Upper lobe of left lung (tissue), 6 donors: ENCODE measurements at regions not wholly inside any gene's neighbourhood (a gene's known extent, or its start where the extent isn't known, plus 50 kb on each side); places are given as distances from the start of the nearest gene placed in this dataset.

ENCODE experiments used
- ATAC-seq, 2 donors: fragments of 200-7000 bp; cut with Tn5 transposase; one replicate each; pipeline ENCODE4 v1.9.1; 2022; ENCODE audit warnings: mild to moderate bottlenecking in 2 of 2, moderate library complexity in 2 of 2; ENCODE audit not compliant: low FRiP score in 2 of 2
- DNase-seq, 2 donors: peaks; one replicate each; pipeline ENCODE4 v3.0.0-alpha.2; 2019 to 2020
- H3K27ac ChIP-seq, 4 donors: fragments of 200-600 bp; sonication (generic); one replicate each; pipeline ENCODE4 v1.5.1; 2016 to 2019
- H3K27me3 ChIP-seq, 4 donors: fragments of 200-600 bp; sonication (generic); one replicate each; pipeline ENCODE4 v1.5.1; 2017 to 2019
- H3K36me3 ChIP-seq, 4 donors: fragments of 200-600 bp; sonication (generic); one replicate each; pipeline ENCODE4 v1.5.1; 2016 to 2019
- H3K4me1 ChIP-seq, 4 donors: fragments of 200-600 bp; sonication (generic); one replicate each; pipeline ENCODE4 v1.5.1; 2018 to 2019
- H3K4me3 ChIP-seq, 4 donors: fragments of 200-600 bp; sonication (generic); one replicate each; pipeline ENCODE4 v1.5.1; 2017 to 2019; ENCODE audit warnings: mild to moderate bottlenecking in 2 of 4, moderate library complexity in 1 of 4
- H3K9me3 ChIP-seq, 4 donors: fragments of 200-600 bp; sonication (generic); one replicate each; pipeline ENCODE4 v1.5.1; 2018 to 2019
- CTCF ChIP-seq, 6 experiments: fragments of 450-650 bp in 4 of 6; fragments of 200-600 bp in 2 of 6; sonication (generic) in 2 of 6; IDR thresholded peaks; one replicate each; pipeline ENCODE4 v1.5.1; 2016 to 2019; ENCODE audit warnings: antibody characterized with exemption in 6 of 6
- EP300 ChIP-seq, 4 donors: sonication (generic); formaldehyde crosslinking; IDR thresholded peaks; one replicate each; pipeline ENCODE4 v1.5.1; 2017; ENCODE audit warnings: antibody characterized with exemption in 4 of 4, control low read depth in 2 of 4
- POLR2A ChIP-seq, 4 donors: fragments of 450-650 bp; IDR thresholded peaks; one replicate each; pipeline ENCODE4 v1.5.1; 2016 to 2017; ENCODE audit warnings: antibody characterized with exemption in 4 of 4, mild to moderate bottlenecking in 2 of 4
- POLR2AphosphoS5 ChIP-seq, 2 donors: sonication (generic); formaldehyde crosslinking; IDR thresholded peaks; one replicate each; pipeline ENCODE4 v1.5.1; 2017; ENCODE audit warnings: antibody characterized with exemption in 2 of 2
- WGBS, 2 donors: methylation state at CpG; one replicate each; pipeline ENCODE4 v1.1.5; 2017 to 2018; 5-methylcytosine and 5-hydroxymethylcytosine counted together
- donor health status: DM: no; HTN: no; CAD: no; lungs with moderate emphysema.
- donor health status: DM: no; HTN: yes; CAD: no; lungs with severe emphysema.

- H3K27me3 ChIP-seq: no peaks in the 10 kb centered on the region
- no peaks in the 10 kb centered on the region for H3K4me1 ChIP-seq
- H3K27ac ChIP-seq: no peak overlapping the region
- ATAC-seq: no peak
- WGBS, 2 donors: 51 to 79% methylated on average over 3 of the region's 3 CpGs
- no peak overlapping the region for H3K4me3 ChIP-seq
- no peak for DNase-seq
- no peaks in the 10 kb centered on the region for H3K9me3 ChIP-seq
- no peaks in the 10 kb centered on the region for H3K36me3 ChIP-seq
- TF ChIP-seq EP300 (IDR thresholded peaks at IDR 0.05): no peak
- no peak for TF ChIP-seq POLR2AphosphoS5 (IDR thresholded peaks at IDR 0.05)
- no peak for TF ChIP-seq CTCF (IDR thresholded peaks at IDR 0.05)
- TF ChIP-seq POLR2A (IDR thresholded peaks at IDR 0.05): no peak
These were observed 301.3 kb upstream of the RBMS1 start for GRCh38 chr2:160794926-160795325.

GRCh38 chr2:160803881-160804280, 310.3 kb upstream of the RBMS1 start:
- H3K4me1 ChIP-seq: no peaks in the 10 kb centered on the region
- TF ChIP-seq CTCF (IDR thresholded peaks at IDR 0.05): no peak
- TF ChIP-seq EP300 (IDR thresholded peaks at IDR 0.05): no peak
- TF ChIP-seq POLR2AphosphoS5 (IDR thresholded peaks at IDR 0.05): no peak
- TF ChIP-seq POLR2A (IDR thresholded peaks at IDR 0.05): no peak
- ATAC-seq: no peak

GRCh38 chr2:160810406-160810805, 316.8 kb upstream of the RBMS1 start:
- no peaks in the 10 kb centered on the region for H3K36me3 ChIP-seq
- no peak overlapping the region for H3K4me3 ChIP-seq
- 91 to 94% methylated on average over 3 of the region's 3 CpGs for WGBS, 2 donors
- no peaks in the 10 kb centered on the region for H3K9me3 ChIP-seq
- H3K27me3 ChIP-seq: no peaks in the 10 kb centered on the region
- H3K4me1 ChIP-seq: no peaks in the 10 kb centered on the region
- ATAC-seq (no peak), DNase-seq (no peak)
- TF ChIP-seq CTCF (IDR thresholded peaks at IDR 0.05): no peak
- TF ChIP-seq EP300 (IDR thresholded peaks at IDR 0.05): no peak
- TF ChIP-seq POLR2AphosphoS5 (IDR thresholded peaks at IDR 0.05): no peak
- no peak for TF ChIP-seq POLR2A (IDR thresholded peaks at IDR 0.05)
- H3K27ac ChIP-seq: no peak overlapping the region

More at GRCh38 chr2:160803881-160804280, 310.3 kb upstream of the RBMS1 start:
- Histone ChIP-seq H3K36me3 (no peaks in the 10 kb centered on the region), H3K4me3 (no peak overlapping the region), H3K27me3 (no peaks in the 10 kb centered on the region), H3K9me3 (no peaks in the 10 kb centered on the region), H3K27ac (no peak overlapping the region)
- no peak for DNase-seq

- Histone ChIP-seq H3K4me3 (no peak overlapping the region), H3K9me3 (no peaks in the 10 kb centered on the region), H3K27ac (peak overlapping the region in 1 of 4 donors; percentile 19), H3K27me3 (no peaks in the 10 kb centered on the region), H3K4me1 (no peaks in the 10 kb centered on the region), H3K36me3 (no peaks in the 10 kb centered on the region)
- TF ChIP-seq CTCF (IDR thresholded peaks at IDR 0.05): no peak
- no peak for TF ChIP-seq POLR2A (IDR thresholded peaks at IDR 0.05)
- no peak for TF ChIP-seq EP300 (IDR thresholded peaks at IDR 0.05)
- no peak for TF ChIP-seq POLR2AphosphoS5 (IDR thresholded peaks at IDR 0.05)
- ATAC-seq: no peak
- no peak for DNase-seq
- WGBS, 2 donors: 62 to 69% methylated on average over 6 of the region's 6 CpGs
These were observed 319.4 kb upstream of the RBMS1 start for GRCh38 chr2:160812830-160813505.

- no peak for TF ChIP-seq POLR2A (IDR thresholded peaks at IDR 0.05)
- no peak for TF ChIP-seq EP300 (IDR thresholded peaks at IDR 0.05)
- TF ChIP-seq CTCF (IDR thresholded peaks at IDR 0.05): no peak
- TF ChIP-seq POLR2AphosphoS5 (IDR thresholded peaks at IDR 0.05): no peak
- WGBS, 2 donors: 53 to 59% methylated on average over 5 of the region's 5 CpGs
- ATAC-seq (no peak), DNase-seq (no peak)
- no peaks in the 10 kb centered on the region for H3K36me3 ChIP-seq
- H3K27me3 ChIP-seq: no peaks in the 10 kb centered on the region
- H3K4me3 ChIP-seq: no peak overlapping the region
- H3K4me1 ChIP-seq: no peaks in the 10 kb centered on the region
- H3K9me3 ChIP-seq: no peaks in the 10 kb centered on the region
- peak overlapping the region in 1 of 4 donors; percentile 19 for H3K27ac ChIP-seq
These were observed 319.9 kb upstream of the RBMS1 start for GRCh38 chr2:160813506-160813858.
